ENCODE measurements at regions not wholly inside any gene's neighbourhood (a gene's known extent, or its start where the extent isn't known, plus 50 kb on each side); places are given as distances from the start of the nearest gene placed in this dataset.
"Not testable (repeated sequence)": the region's sequence is repeated elsewhere in the genome, so short reads cannot be mapped to it uniquely, and the experiment has no call there.

- DNase-seq (ENCODE audit: low spot score), result no peak
Observed at GRCh38 chrX:122218666-122219065, 965.4 kb upstream of the GRIA3 start.

GRCh38 chrX:122219226-122219625, 964.9 kb upstream of the GRIA3 start:
- no peak for DNase-seq (ENCODE audit: low spot score)

- no peak for DNase-seq (ENCODE audit: low spot score)
Observed at GRCh38 chrX:122219735-122220134, 964.3 kb upstream of the GRIA3 start.

GRCh38 chrX:122220644-122221373, 963.3 kb upstream of the GRIA3 start:
- DNase-seq (ENCODE audit: low spot score), result no peak

- not testable (repeated sequence) for DNase-seq (ENCODE audit: low spot score)
Observed at GRCh38 chrX:122221810-122222209, 962.3 kb upstream of the GRIA3 start.

GRCh38 chrX:122224137-122224536, 959.9 kb upstream of the GRIA3 start:
- not testable (repeated sequence) for DNase-seq (ENCODE audit: low spot score)

GRCh38 chrX:122238801-122239200, 945.3 kb upstream of the GRIA3 start:
- no peak for DNase-seq (ENCODE audit: low spot score)

- DNase-seq (ENCODE audit: low spot score), result no peak
Observed at GRCh38 chrX:122241959-122242358, 942.1 kb upstream of the GRIA3 start.

DNA sequence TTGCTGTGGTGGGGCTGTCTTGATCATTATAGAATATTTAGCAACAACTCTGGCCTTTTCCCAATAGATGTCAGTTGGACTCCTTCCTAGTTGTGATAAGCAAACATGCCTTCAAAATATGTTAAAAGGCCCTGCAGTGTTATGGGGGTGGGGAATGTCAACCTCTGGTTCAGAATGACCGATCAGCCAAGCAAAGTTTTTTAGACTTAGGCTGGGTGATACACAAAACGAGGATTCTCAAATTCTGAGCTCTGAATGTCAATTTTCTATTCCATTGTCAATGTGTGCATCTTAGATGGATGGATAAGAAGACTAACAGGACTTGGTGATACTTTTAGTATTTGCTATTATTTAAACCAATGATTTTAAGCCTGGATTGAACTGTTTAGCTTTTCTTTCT, 940.0 kb upstream of the GRIA3 start:
- DNase-seq (ENCODE audit: low spot score), result no peak

DNA sequence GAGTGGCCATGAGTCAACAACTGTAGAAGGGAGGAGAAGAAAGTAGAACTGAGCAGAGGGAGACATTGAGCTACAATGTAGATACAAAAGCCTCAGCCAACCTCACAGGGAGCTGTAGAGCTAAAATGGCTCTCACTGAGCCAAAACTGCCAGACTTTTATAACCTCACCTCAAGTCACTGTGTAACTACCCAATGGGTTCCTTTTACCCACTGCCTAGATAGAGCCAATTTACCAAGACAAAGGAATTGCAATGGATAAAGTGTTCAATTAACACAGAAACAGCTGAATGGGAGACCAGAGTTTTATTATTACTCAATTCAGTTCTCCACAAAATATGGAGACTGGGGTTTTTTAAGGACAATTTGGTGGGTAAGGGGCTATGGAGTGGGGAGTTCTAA, 938.9 kb upstream of the GRIA3 start:
- DNase-seq (ENCODE audit: low spot score), result no peak

GRCh38 chrX:122245943-122246342, 938.1 kb upstream of the GRIA3 start:
- DNase-seq (ENCODE audit: low spot score), result no peak

GRCh38 chrX:122246937-122247336, 937.1 kb upstream of the GRIA3 start:
- no peak for DNase-seq (ENCODE audit: low spot score)

GRCh38 chrX:122248681-122249080, 935.4 kb upstream of the GRIA3 start:
- DNase-seq (ENCODE audit: low spot score), result no peak

DNA sequence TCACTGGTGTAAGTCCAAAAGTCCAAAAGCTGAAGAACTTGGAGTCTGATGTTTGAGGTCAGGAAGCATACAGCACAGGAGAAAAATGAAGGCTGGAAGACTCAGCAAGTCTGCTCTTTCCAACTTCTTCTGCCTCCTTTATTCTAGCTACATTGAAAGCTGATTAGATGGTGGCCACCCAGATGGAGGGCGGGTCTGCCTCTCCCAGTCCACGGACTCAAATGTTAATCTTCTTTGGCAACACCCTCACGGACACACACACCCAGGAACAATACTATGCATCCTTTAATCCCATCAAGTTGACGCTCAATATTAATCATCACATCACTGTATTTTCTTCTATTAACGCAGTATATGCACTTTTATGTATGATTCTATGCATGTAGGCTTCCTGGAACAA, 931.6 kb upstream of the GRIA3 start:
- DNase-seq (ENCODE audit: low spot score), result no peak

DNA sequence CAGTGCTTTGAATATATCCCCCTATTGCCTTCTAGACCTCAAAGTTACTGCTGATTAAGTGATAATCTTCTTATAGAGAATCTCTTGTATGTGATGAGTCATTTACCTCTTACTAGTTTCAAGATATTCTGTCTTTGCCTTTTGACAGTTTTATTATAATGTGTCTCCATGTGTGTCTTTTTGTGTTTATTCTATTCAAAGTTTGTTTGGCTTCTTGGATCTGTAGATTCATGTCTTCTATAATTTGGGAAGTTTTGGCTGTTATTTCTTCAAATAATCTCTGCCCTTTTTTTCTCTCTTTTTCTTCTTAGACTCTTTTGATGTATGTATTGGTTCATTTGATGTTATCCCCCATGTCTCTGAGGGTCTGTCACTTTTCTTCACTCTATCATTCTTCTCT, 915.7 kb upstream of the GRIA3 start:
- DNase-seq (ENCODE audit: low spot score), result no peak

GRCh38 chrX:122269243-122269781, 914.8 kb upstream of the GRIA3 start:
- no peak for DNase-seq (ENCODE audit: low spot score)

- DNase-seq (ENCODE audit: low spot score), result no peak
Observed at GRCh38 chrX:122270809-122271494, 913.1 kb upstream of the GRIA3 start.

- DNase-seq (ENCODE audit: low spot score), result no peak
Observed at GRCh38 chrX:122272011-122272410, 912.1 kb upstream of the GRIA3 start.

DNA sequence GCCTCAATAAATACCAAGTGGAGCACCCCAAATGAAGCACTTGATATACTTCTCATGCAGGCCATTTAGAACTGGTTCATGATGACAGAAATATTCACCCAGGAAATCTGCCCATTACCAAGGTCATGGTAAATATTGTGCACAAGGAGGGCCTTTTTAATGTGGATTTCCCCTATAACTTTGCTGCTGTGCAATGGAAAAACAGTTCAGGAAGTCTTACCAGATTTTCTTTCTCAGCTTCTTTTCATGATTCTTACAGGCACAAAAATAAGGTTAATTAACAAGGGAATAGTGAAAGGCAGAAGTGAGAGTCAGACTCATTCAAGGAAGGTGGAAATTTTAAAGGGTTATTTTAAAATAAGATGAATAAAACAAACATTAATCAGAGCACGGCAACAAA, 904.3 kb upstream of the GRIA3 start:
- no peak for DNase-seq (ENCODE audit: low spot score)

DNA sequence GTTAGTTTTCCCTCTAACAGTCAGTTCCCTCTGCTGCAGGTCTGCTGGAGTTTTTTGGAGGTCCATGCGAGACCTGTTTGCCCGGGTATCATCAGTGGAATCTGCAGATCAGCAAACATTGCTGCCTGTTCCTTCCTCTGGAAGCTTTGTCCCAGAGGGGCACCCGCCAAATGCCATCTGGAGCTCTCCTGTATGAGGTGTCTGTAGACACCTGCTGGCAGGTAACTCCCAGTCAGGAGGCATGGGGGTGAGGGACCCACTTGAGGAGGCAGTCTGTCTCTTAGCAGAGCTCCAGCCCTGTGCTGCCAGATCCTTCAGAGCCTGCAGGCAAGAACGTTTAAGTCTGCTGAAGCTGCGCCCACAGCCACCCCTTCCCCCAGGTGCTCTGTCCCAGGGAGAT, 884.3 kb upstream of the GRIA3 start:
- DNase-seq (ENCODE audit: low spot score), result not testable (repeated sequence)

GRCh38 chrX:122301491-122301890, 882.6 kb upstream of the GRIA3 start:
- no peak for DNase-seq (ENCODE audit: low spot score)

GRCh38 chrX:122303761-122304160, 880.3 kb upstream of the GRIA3 start:
- no peak for DNase-seq (ENCODE audit: low spot score)

GRCh38 chrX:122344816-122345215, 839.3 kb upstream of the GRIA3 start:
- no peak for DNase-seq (ENCODE audit: low spot score)

Data from kidney tubule cell (primary cell).